ENCODE measurements at regions not wholly inside any gene's neighbourhood (a gene's known extent, or its start where the extent isn't known, plus 50 kb on each side); places are given as distances from the start of the nearest gene placed in this dataset.

DNA sequence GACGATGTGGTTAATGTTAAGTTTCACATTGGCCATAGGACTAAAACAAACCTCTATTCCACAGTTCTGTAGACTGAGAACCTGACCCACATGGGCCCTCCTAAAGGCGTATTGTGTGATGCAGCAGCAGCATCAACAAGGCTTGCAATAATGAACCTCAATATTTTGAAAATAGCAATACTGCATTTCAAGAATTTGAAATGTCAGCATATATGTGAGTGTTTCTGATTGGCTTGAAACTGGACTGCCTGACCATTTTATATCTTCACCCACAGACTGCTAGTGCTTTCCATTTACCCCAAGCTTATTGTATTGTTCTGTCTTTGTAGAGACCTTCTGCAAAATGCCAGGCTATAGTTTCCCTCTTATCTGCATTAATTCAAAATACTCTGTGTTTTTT, 1122.3 kb downstream of the IGSF11 start:
- TF ChIP-seq POLR2A (IDR thresholded peaks at IDR 0.05) = no peak
- TF ChIP-seq, protein P1, sequence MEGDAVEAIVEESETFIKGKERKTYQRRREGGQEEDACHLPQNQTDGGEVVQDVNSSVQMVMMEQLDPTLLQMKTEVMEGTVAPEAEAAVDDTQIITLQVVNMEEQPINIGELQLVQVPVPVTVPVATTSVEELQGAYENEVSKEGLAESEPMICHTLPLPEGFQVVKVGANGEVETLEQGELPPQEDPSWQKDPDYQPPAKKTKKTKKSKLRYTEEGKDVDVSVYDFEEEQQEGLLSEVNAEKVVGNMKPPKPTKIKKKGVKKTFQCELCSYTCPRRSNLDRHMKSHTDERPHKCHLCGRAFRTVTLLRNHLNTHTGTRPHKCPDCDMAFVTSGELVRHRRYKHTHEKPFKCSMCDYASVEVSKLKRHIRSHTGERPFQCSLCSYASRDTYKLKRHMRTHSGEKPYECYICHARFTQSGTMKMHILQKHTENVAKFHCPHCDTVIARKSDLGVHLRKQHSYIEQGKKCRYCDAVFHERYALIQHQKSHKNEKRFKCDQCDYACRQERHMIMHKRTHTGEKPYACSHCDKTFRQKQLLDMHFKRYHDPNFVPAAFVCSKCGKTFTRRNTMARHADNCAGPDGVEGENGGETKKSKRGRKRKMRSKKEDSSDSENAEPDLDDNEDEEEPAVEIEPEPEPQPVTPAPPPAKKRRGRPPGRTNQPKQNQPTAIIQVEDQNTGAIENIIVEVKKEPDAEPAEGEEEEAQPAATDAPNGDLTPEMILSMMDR (IDR thresholded peaks at IDR 0.05) = no peak
- no peak for TF ChIP-seq POLR2AphosphoS5 (IDR thresholded peaks at IDR 0.05; ENCODE audit: insufficient read depth in 1 of 2, low read depth in 1 of 2)
